HG02840 (cell line): ENCODE measurements at regions not wholly inside any gene's neighbourhood (a gene's known extent, or its start where the extent isn't known, plus 50 kb on each side); places are given as distances from the start of the nearest gene placed in this dataset.
"Not testable (repeated sequence)": the region's sequence is repeated elsewhere in the genome, so short reads cannot be mapped to it uniquely, and the experiment has no call there.

ENCODE experiments used
- ATAC-seq: cut with Tn5 transposase; IDR thresholded peaks from one replicate; pipeline ENCODE4 v1.9.1; 2021; ENCODE audit warnings: mild to moderate bottlenecking, moderate library complexity, moderate number of reproducible peaks; ENCODE audit not compliant: unreplicated experiment, low FRiP score

GRCh38 chr2:217604527-217605194 is 398.1 kb downstream of the TNS1 start:
- no peak for ATAC-seq

GRCh38 chr2:217601601-217602000 is 401.2 kb downstream of the TNS1 start:
- ATAC-seq: no peak

GRCh38 chr2:217599906-217600305 is 402.9 kb downstream of the TNS1 start:
- ATAC-seq: no peak

GRCh38 chr2:217597681-217598080 is 405.1 kb downstream of the TNS1 start:
- no peak for ATAC-seq

GRCh38 chr2:217597145-217597544 is 405.6 kb downstream of the TNS1 start:
- no peak for ATAC-seq

- ATAC-seq: no peak
Observed at GRCh38 chr2:217593732-217594131, 409.1 kb downstream of the TNS1 start.

GRCh38 chr2:217588266-217588665 is 414.5 kb downstream of the TNS1 start:
- ATAC-seq: no peak

GRCh38 chr2:217585362-217585761 is 417.4 kb downstream of the TNS1 start:
- no peak for ATAC-seq

GRCh38 chr2:217580407-217580806 is 422.4 kb downstream of the TNS1 start:
- not testable (repeated sequence) for ATAC-seq

GRCh38 chr2:217573571-217573970 is 429.2 kb downstream of the TNS1 start:
- no peak for ATAC-seq

GRCh38 chr2:217570394-217570793 is 432.4 kb downstream of the TNS1 start:
- no peak for ATAC-seq

- no peak for ATAC-seq
Observed at GRCh38 chr2:217568289-217568971, 434.4 kb downstream of the TNS1 start.

- no peak for ATAC-seq
Observed at GRCh38 chr2:217563565-217563964, 439.2 kb downstream of the TNS1 start.

GRCh38 chr2:217562871-217563480 is 439.8 kb downstream of the TNS1 start:
- no peak for ATAC-seq

GRCh38 chr2:217559084-217559483 is 443.7 kb downstream of the TNS1 start:
- ATAC-seq: no peak

GRCh38 chr2:217555081-217555876 is 447.5 kb downstream of the TNS1 start:
- ATAC-seq: no peak

- ATAC-seq: no peak
Observed at GRCh38 chr2:217553679-217554078, 449.1 kb downstream of the TNS1 start.

GRCh38 chr2:217553202-217553601 is 449.6 kb downstream of the TNS1 start:
- ATAC-seq: no peak

- no peak for ATAC-seq
Observed at GRCh38 chr2:217552081-217552480, 450.7 kb downstream of the TNS1 start.

GRCh38 chr2:217551252-217551899 is 451.4 kb downstream of the TNS1 start:
- no peak for ATAC-seq
